RKO (cell line): ENCODE measurements at regions not wholly inside any gene's neighbourhood (a gene's known extent, or its start where the extent isn't known, plus 50 kb on each side); places are given as distances from the start of the nearest gene placed in this dataset.

Experiments used
- DNase-seq: peaks from one replicate; pipeline ENCODE4 v3.0.0-alpha.2; 2016; ENCODE audit warnings: low spot score

GRCh38 chrX:149274516-149275105 lies 230.5 kb downstream of the IDS start:
- DNase-seq = no peak

GRCh38 chrX:149272690-149273463 lies 232.2 kb downstream of the IDS start:
- DNase-seq = no peak

- no peak for DNase-seq
These were observed 237.0 kb downstream of the IDS start for GRCh38 chrX:149267878-149268813.

- DNase-seq = no peak
These were observed 243.0 kb downstream of the IDS start for GRCh38 chrX:149262086-149262485.

GRCh38 chrX:149259241-149259640 lies 245.9 kb downstream of the IDS start:
- DNase-seq = peak; percentile 46

GRCh38 chrX:149255860-149256259 lies 249.2 kb downstream of the IDS start:
- DNase-seq = no peak

- no peak for DNase-seq
These were observed 257.0 kb downstream of the IDS start for GRCh38 chrX:149248073-149248625.

GRCh38 chrX:149230689-149231088 lies 274.4 kb downstream of the IDS start:
- no peak for DNase-seq

GRCh38 chrX:149223854-149224253 lies 281.3 kb downstream of the IDS start:
- DNase-seq = no peak

GRCh38 chrX:149222040-149222439 lies 283.1 kb downstream of the IDS start:
- DNase-seq = no peak

GRCh38 chrX:149221230-149221629 lies 283.9 kb downstream of the IDS start:
- no peak for DNase-seq

- DNase-seq = no peak
These were observed 291.8 kb downstream of the IDS start for GRCh38 chrX:149213264-149213663.

- no peak for DNase-seq
These were observed 296.8 kb downstream of the IDS start for GRCh38 chrX:149208307-149208706.

- DNase-seq = no peak
These were observed 297.6 kb downstream of the IDS start for GRCh38 chrX:149207518-149207917.

- no peak for DNase-seq
These were observed 299.2 kb downstream of the IDS start for GRCh38 chrX:149205937-149206336.

GRCh38 chrX:149205081-149205480 lies 300.0 kb downstream of the IDS start:
- DNase-seq = no peak

- no peak for DNase-seq
These were observed 305.4 kb downstream of the IDS start for GRCh38 chrX:149199734-149200133.

GRCh38 chrX:149198980-149199732 lies 305.9 kb downstream of the IDS start:
- no peak for DNase-seq

GRCh38 chrX:149185087-149185486 lies 320.0 kb downstream of the IDS start:
- peak; percentile 0 for DNase-seq

GRCh38 chrX:149161435-149162088 lies 343.5 kb downstream of the IDS start:
- DNase-seq = no peak

- DNase-seq = no peak
These were observed 347.1 kb downstream of the IDS start for GRCh38 chrX:149157976-149158375.
